ENCODE measurements at regions not wholly inside any gene's neighbourhood (a gene's known extent, or its start where the extent isn't known, plus 50 kb on each side); places are given as distances from the start of the nearest gene placed in this dataset.

DNA sequence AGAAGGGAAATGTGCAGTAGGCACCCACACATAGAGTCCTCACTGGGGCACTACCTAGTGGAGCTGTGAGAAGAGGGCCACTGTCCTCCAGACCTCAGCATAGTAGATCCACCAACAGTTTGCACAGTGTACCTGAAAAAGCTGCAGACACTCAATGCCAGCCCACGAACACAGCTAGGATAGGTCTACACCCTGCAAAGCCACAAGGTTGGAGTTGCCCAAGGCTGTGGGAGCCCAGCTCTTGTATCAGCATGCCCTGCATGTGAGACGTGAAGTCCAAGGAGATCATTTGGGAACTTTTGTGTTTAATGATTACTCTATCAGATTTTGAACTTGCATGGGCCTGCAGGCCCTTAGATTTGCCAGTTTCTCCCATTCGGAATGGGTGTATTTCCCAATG, 299.4 kb upstream of the OLFM3 start:
- no peaks in the 10 kb centered on the region for H3K27me3 ChIP-seq (ENCODE audit: insufficient read depth, low read length)
- no peak for TF ChIP-seq CTCF (IDR thresholded peaks at IDR 0.05; ENCODE audit: extremely low read depth, low read depth, low read length)
- no peaks in the 10 kb centered on the region for H3K9me3 ChIP-seq (ENCODE audit: low read depth, low read length)
- H2AFZ ChIP-seq (ENCODE audit: low read length), result no peak overlapping the region
- H3K36me3 ChIP-seq (ENCODE audit: insufficient read depth, low read length), result no peaks in the 10 kb centered on the region
- H3K4me3 ChIP-seq (ENCODE audit: insufficient read depth, low read length), result no peak overlapping the region
- no peaks in the 10 kb centered on the region for H4K20me1 ChIP-seq (ENCODE audit: insufficient read depth, low read length)
- no peak overlapping the region for H3K27ac ChIP-seq (ENCODE audit: low read depth, low read length)
- H3K79me2 ChIP-seq (ENCODE audit: insufficient read depth, low read length), result no peaks in the 10 kb centered on the region
- no peak overlapping the region for H3K4me2 ChIP-seq (ENCODE audit: insufficient read depth, low read length)
- no peak for DNase-seq (ENCODE audit: insufficient read length, low spot score, missing footprints)
- no peaks in the 10 kb centered on the region for H3K4me1 ChIP-seq (ENCODE audit: insufficient read depth, low read length)

DNA sequence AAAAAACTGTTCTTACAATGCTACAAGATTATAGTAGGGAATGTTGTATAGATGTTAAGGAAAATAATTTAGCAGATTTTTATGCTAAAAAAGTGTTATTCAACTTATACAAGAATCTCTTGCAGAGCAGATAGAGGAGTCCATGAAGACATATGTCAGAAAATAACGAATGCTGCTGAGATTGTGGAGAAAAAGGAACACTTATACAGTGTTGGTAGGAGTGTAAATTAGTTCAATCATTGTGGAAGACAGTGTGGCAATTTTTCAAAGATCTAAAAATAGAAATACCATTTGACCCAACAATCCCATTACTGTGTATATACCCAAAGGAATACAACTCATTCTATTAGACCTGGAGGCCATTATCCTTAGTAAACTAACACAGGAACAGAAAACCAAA, 286.2 kb upstream of the OLFM3 start:
- TF ChIP-seq CTCF (IDR thresholded peaks at IDR 0.05; ENCODE audit: extremely low read depth, low read depth, low read length), result no peak
- Histone ChIP-seq H2AFZ (ENCODE audit: low read length) (no peak overlapping the region), H3K36me3 (ENCODE audit: insufficient read depth, low read length) (no peaks in the 10 kb centered on the region), H3K27me3 (ENCODE audit: insufficient read depth, low read length) (no peaks in the 10 kb centered on the region), H3K27ac (ENCODE audit: low read depth, low read length) (no peak overlapping the region), H3K9me3 (ENCODE audit: low read depth, low read length) (no peaks in the 10 kb centered on the region), H3K79me2 (ENCODE audit: insufficient read depth, low read length) (no peaks in the 10 kb centered on the region), H4K20me1 (ENCODE audit: insufficient read depth, low read length) (no peaks in the 10 kb centered on the region), H3K4me1 (ENCODE audit: insufficient read depth, low read length) (no peaks in the 10 kb centered on the region), H3K4me2 (ENCODE audit: insufficient read depth, low read length) (no peak overlapping the region), H3K4me3 (ENCODE audit: insufficient read depth, low read length) (no peak overlapping the region)
- no peak for DNase-seq (ENCODE audit: insufficient read length, low spot score, missing footprints)

DNA sequence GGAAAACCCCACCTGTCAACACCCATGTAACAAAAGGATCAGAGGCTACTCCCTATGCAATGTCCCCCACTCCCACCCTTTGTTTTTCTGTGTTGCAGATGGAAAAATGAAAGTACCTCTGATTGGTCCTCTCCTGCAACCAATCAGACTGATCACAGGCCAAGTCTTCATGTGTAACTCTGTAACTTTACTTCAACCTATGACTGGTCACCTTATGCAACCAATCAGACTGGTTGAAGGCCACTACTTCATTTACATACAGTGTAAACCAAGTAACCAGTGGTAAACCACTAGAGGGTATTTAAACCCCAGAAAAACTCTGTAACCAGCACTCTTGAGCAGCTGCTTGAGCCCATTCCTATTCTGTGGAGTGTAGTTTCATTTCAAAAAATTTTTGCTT, 266.3 kb upstream of the OLFM3 start:
- Histone ChIP-seq H3K4me2 (ENCODE audit: insufficient read depth, low read length) (no peak overlapping the region), H4K20me1 (ENCODE audit: insufficient read depth, low read length) (no peaks in the 10 kb centered on the region), H2AFZ (ENCODE audit: low read length) (no peak overlapping the region), H3K79me2 (ENCODE audit: insufficient read depth, low read length) (no peaks in the 10 kb centered on the region), H3K27ac (ENCODE audit: low read depth, low read length) (no peak overlapping the region), H3K9me3 (ENCODE audit: low read depth, low read length) (peaks cover 4% of the 10 kb centered on the region), H3K27me3 (ENCODE audit: insufficient read depth, low read length) (no peaks in the 10 kb centered on the region), H3K4me1 (ENCODE audit: insufficient read depth, low read length) (no peaks in the 10 kb centered on the region), H3K36me3 (ENCODE audit: insufficient read depth, low read length) (no peaks in the 10 kb centered on the region), H3K4me3 (ENCODE audit: insufficient read depth, low read length) (no peak overlapping the region)
- TF ChIP-seq CTCF (IDR thresholded peaks at IDR 0.05; ENCODE audit: extremely low read depth, low read depth, low read length), result no peak
- DNase-seq (ENCODE audit: insufficient read length, low spot score, missing footprints), result no peak

GRCh38 chr1:102252731-102253505, 256.2 kb upstream of the OLFM3 start:
- Histone ChIP-seq H3K4me1 (ENCODE audit: insufficient read depth, low read length) (no peaks in the 10 kb centered on the region), H3K27me3 (ENCODE audit: insufficient read depth, low read length) (no peaks in the 10 kb centered on the region), H3K9me3 (ENCODE audit: low read depth, low read length) (peaks cover 2% of the 10 kb centered on the region), H4K20me1 (ENCODE audit: insufficient read depth, low read length) (no peaks in the 10 kb centered on the region), H3K36me3 (ENCODE audit: insufficient read depth, low read length) (no peaks in the 10 kb centered on the region), H3K4me3 (ENCODE audit: insufficient read depth, low read length) (no peak overlapping the region), H3K4me2 (ENCODE audit: insufficient read depth, low read length) (no peak overlapping the region), H2AFZ (ENCODE audit: low read length) (no peak overlapping the region), H3K27ac (ENCODE audit: low read depth, low read length) (no peak overlapping the region), H3K79me2 (ENCODE audit: insufficient read depth, low read length) (no peaks in the 10 kb centered on the region)
- DNase-seq (ENCODE audit: insufficient read length, low spot score, missing footprints), result no peak
- no peak for TF ChIP-seq CTCF (IDR thresholded peaks at IDR 0.05; ENCODE audit: extremely low read depth, low read depth, low read length)
